ENCODE measurements at regions not wholly inside any gene's neighbourhood (a gene's known extent, or its start where the extent isn't known, plus 50 kb on each side); places are given as distances from the start of the nearest gene placed in this dataset.

DNA sequence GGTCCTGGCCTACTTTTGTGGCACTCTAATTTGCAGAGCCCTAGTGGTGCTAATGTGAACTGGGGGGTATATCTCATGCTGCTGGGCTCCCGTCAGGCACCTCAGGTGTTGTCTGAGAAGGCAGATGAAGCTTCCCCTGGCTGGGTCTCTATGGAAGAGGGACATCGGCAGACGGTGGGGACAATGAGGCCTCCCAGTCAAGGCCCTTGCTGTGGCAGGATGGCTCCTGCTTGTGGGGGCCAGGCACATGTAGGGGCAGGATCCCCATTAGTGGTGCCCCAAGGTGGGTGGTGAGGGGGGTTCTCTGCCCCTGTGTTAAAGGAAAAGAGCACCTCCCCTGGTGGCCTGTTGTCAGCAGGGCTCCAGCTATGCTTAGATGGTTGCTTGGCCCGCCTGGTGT lies 192.8 kb upstream of the S1PR3 start:
- DNase-seq = no peak

- no peak for DNase-seq
Measured at GRCh38 chr9:88799541-88800328, 191.5 kb upstream of the S1PR3 start.

DNA sequence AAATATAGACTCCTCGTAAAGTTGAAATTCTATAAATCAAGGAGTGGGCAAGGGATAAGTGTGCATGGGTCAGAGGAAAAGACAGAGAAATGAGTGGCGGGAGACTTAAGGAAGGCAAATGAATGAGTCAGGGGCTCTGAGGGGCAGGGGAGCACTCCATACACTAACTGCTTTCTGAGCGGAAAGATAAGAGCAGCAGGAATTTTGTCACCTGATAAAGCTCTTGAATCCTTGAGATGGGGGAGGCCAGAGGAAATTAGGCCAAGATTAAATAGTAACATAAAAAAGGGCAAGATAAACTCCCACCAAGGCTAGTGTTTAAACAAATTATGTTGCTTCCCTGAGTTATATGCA lies 191.0 kb upstream of the S1PR3 start:
- no peak for DNase-seq

DNA sequence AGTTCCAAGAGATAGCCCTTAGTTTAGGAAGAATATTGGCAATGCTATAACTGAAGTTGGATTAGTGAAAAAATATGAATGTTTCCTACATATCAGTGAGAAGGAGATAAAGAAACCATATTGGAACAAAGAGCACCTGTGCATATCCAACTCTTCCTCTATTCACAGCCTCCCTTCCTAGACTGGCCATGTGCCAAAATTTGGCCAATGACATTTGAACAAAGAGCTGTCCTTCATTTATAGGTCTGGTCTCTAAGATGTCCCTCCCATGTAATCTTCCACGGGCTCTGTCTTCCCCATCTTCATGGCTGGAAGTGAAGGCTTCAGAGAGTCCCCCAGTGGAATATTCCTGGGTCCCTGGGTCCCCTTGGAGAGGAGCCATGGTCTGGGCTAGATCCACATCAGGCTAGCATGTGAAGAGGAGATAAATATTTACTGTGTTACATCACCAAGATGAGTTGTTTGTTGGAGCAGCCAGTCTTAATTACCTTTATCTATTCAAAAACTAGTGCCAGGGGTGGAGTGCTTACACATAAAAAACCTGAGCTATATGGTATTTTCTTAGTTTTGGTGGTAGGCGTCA lies 190.0 kb upstream of the S1PR3 start:
- no peak for DNase-seq

- DNase-seq = no peak
Measured at GRCh38 chr9:88802533-88802932, 188.7 kb upstream of the S1PR3 start.

- DNase-seq = no peak
Measured at GRCh38 chr9:88803546-88804253, 187.6 kb upstream of the S1PR3 start.

DNA sequence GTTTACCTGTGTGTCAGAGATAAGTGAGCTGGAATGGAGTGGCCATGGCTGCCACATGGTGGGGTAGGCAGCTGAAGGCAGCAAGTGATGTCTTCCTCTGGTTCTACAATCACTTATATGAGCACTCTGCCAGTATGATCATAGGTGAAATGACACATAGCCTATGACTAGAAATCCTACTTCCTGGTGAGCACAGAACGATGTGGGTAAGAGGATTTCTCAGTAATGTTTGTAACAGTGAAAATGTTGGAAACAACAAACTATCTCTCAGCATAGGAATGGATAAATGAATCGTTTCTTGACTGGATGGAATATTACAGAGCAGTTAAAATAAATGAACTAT lies 187.0 kb upstream of the S1PR3 start:
- DNase-seq = no peak

DNA sequence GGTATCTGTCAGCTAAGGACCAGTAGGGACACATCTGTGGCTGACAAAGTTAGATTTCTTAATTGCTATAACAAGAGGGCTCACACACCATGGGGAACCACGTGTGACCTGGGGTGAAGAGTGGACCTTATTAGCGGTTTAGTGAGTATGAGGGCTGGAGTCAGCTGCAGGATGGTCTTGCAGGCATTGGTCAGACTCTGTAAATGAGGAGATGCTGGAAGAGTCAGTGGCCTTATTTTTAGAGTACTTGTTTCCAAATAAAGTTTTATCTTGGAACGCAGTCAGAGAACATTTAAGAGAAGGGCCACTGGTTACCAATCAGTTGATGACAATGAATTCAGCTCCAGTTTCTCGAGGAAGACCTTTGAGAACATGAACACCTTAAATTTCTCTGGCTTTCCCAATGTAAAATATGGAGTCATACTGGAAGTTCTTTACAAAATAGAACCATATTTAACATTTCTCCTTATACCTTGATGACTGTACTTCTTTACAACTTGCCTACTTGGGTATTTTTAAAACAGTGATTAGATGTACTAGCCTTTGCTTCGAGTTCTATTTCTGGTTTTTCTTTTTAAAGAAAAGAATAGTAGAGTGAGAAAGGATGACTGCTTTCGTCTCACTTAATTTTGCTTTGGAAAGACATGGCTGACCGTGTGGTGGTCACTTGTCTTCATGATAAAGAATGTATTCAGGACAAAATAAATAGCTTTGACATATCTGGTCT lies 185.9 kb upstream of the S1PR3 start:
- DNase-seq = no peak

DNA sequence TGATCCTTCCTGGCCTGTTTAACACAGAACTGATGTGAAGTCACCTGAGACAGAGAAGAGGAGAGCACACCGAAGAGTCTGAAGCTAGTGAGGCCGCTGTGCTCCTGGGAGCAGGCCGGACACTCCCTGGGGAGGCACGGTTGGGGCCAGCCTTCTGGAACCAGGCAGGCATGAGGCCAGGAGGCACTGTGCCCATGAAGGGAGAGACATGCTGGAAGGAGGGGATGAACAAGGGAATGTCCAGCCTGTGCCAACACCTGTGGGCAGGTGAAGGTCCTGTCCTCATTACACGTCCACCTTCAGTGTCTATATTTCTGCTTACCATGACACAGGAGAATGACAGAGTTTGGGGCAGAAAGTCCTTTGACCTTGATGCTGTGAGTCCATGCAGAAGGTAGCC lies 183.8 kb upstream of the S1PR3 start:
- no peak for DNase-seq

DNA sequence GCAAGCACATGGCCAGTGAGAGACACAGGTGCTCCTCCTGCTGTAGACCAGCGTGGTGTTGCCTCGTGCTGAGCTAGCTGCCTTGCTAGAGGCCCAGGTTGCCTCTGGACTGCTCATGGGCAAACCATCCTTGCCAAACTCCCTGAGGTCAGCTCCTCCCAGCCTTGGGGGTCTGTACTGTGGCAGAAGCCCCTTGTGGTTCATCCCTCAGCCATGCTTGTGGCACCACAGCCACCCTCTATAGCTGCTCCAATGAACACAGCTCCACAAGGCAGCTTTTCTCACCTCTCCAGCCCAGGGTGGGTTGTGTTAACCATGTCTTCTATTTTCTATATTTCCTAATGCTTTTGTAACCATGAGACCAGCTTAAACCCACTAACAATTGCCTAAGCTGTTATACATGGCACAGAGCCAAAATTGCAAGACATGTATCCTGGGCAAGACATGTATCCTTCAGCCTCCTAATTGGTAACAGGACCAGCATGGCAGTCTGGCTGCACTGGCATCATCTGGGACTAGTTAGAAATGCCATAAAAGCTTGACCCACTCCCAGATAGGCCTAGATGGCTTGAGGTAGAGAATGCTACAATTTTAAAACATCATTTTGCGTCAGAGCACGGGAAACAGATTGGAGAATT lies 183.1 kb upstream of the S1PR3 start:
- DNase-seq = no peak

DNA sequence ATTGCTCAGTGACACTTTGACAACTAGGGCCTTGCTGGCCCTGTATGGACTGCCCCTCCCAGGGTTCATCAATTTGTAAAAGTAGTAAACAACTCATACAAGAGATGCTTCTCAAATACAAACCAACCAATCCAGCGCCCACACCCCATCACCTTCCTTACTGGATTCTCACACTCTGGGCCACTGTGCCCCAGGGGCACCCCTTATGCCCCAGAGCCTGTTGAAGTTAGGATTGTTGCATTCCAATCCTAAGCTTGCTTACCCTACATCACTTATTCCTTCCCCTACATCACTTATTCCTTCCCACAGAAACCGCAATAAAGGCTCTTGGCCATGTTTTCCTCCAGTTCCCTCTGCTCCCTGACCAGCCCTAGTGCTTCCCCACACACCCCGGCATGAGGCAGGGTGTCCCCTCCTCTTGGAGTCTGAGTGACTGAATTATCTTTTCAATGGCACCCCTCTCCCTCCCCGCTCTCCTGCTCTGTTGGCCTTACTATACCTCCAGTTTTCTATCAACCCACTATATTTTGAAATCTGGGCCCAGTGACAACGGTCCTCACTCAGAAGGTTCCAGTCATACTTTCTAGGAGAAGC lies 182.4 kb upstream of the S1PR3 start:
- no peak for DNase-seq

GRCh38 chr9:88809355-88810161 lies 181.7 kb upstream of the S1PR3 start:
- no peak for DNase-seq

- DNase-seq = no peak
Measured at GRCh38 chr9:88810826-88811225, 180.4 kb upstream of the S1PR3 start.

DNA sequence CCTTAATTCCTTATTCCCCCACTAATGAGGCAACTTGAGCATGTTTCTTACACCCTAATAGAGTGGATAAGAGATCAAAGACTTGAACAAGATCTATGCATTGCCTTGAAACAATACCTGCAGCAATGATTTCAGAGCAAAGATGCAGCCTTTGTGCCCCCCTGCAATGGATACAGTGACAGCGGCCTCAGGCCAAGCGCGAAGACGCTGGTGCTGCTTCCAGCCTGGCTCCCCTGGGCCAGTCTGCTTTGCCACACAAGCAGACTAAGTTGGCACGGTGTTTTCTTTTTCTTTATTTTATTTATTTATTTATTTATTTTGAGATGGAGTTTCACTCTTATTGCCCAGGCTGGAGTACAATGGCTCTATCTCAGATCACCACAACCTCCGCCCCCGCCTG lies 179.8 kb upstream of the S1PR3 start:
- no peak for DNase-seq

DNA sequence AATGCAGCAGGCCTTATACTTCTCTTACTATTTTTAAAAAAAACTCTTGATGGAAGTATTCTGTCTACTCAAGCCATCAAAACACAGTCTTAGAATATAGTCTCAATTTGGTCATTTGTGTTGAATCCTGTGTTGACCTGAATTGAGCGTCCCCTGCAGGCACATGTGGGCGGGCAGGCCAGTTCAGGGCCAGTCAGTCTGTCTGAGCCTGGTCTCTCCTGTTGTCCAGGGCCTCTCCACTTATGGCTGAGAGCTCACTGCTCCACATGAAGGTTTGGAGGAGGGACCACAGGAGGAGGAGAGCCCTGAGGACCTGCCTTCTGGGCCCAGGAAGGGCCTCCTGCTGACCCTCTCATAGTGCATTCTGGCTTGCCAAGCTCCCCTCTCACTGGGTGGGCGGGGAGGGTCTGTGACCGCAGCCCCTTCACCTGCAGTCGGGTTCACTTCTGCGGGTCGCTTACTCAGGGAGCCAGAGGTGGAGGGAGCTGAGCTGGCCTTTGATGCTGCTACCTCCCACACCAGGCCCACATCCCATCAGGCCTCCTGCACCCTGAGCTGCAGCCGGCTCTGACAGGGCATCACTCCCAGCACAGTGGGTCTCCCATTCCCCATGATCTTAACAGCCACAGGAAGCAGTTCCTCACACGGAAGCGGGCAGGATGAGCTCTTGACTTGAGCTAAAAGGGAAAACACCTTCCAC lies 178.2 kb upstream of the S1PR3 start:
- DNase-seq = no peak

DNA sequence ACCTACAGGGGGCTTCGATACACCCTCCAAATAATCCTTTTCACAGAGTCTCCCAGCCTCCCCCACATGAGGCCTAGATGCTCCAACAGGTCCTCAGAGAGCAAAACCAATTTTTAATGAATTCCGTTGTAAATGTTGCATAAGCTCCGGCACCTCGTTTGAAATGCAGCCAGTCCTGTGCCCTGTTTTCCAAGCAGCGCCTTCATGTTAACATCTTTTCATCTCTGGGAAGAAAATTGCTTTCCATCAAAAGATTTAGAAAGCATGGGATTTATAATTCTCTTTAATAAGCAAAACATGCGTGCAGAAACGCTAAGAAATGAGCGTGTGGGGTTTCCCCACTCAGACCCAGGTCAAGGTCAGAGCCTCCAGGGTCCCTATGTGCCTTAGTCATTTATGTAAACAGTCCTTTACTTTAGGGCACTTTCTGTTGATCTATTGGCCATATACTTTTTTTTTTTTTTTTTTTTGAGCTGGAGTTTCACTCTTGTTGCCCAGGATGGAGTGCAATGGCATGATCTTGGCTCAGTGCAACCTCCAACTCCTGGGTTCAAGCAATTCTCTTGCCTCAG lies 177.5 kb upstream of the S1PR3 start:
- no peak for DNase-seq

- DNase-seq = no peak
Measured at GRCh38 chr9:88814577-88814976, 176.7 kb upstream of the S1PR3 start.

- no peak for DNase-seq
Measured at GRCh38 chr9:88816141-88816540, 175.1 kb upstream of the S1PR3 start.

DNA sequence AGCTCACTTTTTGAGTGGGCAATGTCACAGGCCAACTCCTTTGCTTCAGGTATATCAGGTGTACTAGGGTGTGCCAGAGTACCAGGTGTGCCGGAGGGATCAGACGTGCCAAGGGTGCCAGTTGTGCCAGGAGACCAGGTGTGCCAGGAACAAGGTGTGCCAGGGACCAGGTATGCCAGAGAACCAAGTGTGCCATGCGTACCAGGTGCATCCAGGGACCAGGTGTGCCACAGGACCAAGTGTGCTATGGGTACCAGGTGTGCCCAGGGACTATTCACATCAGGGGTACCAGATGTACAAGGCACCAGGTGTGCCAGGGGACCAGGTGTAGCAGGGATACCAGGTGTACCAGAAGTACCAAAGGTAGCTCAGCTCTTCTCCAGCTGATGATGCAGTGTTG lies 174.7 kb upstream of the S1PR3 start:
- DNase-seq = no peak

DNA sequence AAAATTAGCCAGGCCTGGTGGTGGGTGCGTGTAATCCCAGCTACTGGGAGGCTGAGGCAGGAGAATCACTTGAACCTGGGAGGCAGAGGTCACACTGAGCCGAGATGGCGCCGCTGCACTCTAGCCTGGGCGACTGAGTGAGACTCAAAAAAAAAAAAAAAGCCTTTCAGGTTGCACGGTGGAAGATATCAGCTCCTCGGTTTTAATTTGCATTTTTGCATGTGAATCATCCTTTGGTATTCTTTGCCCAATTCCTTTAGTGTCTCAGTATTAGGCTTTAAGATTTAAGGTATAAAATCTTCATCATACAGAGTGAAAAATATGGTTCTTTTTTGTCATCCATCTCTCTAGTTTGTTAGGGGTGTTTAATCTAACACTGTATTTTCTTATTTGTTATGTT lies 173.6 kb upstream of the S1PR3 start:
- no peak for DNase-seq

All from CD4-positive, alpha-beta T cell treated with Interleukin-6 for 4 hours (primary cell).